H1 (cell line): ENCODE measurements at regions not wholly inside any gene's neighbourhood (a gene's known extent, or its start where the extent isn't known, plus 50 kb on each side); places are given as distances from the start of the nearest gene placed in this dataset.

ENCODE experiments used
- CEBPB ChIP-seq: IDR thresholded peaks from 2 replicates; pipeline ENCODE4 v1.6.1; 2012; ENCODE audit warnings: low read depth, low read length
- CHD2 ChIP-seq: IDR thresholded peaks from 2 replicates; pipeline ENCODE4 v1.6.1; 2012; ENCODE audit warnings: low read length, improper control_type of control experiment
- CREB1 ChIP-seq: IDR thresholded peaks from 2 replicates; pipeline ENCODE4 v1.6.1; 2012; ENCODE audit warnings: inconsistent platforms
- EGR1 ChIP-seq: IDR thresholded peaks from 2 replicates; pipeline ENCODE4 v1.6.1; 2011; ENCODE audit warnings: low read depth, low read length, borderline replicate concordance
- HDAC6 ChIP-seq: IDR thresholded peaks from one replicate; pipeline ENCODE4 v1.7.1; 2012; ENCODE audit warnings: low read depth, mild to moderate bottlenecking, inconsistent platforms, low read length, moderate library complexity
- KDM5A ChIP-seq: fragments of 200-600 bp; IDR thresholded peaks from 2 replicates; pipeline ENCODE4 v1.7.1; 2012; ENCODE audit warnings: mild to moderate bottlenecking, low read length, inconsistent platforms, mixed read lengths
- MAFK ChIP-seq: IDR thresholded peaks from 2 replicates; pipeline ENCODE4 v1.6.1; 2012; ENCODE audit warnings: low read depth, mild to moderate bottlenecking, improper control_type of control experiment, low read length
- POLR2A ChIP-seq, 2 experiments: IDR thresholded peaks; 1 replicate in 1 of 2; 2 replicates in 1 of 2; pipeline ENCODE4 v1.6.1; 2011; ENCODE audit warnings: low read depth in 2 of 2, low read length in 2 of 2, mild to moderate bottlenecking in 2 of 2; ENCODE audit errors: control extremely low read depth in 1 of 2
- RAD21 ChIP-seq, 2 experiments: IDR thresholded peaks in 1 of 2; conservative IDR thresholded peaks in 1 of 2; 2 replicates each; pipeline ENCODE4 v1.6.1; 2011; ENCODE audit warnings: low read depth in 2 of 2, low read length in 2 of 2, improper control_type of control experiment in 1 of 2, inconsistent platforms in 1 of 2, mild to moderate bottlenecking in 1 of 2, moderate library complexity in 1 of 2
- SAP30 ChIP-seq: fragments of 300-600 bp; sonication (generic); IDR thresholded peaks from 2 replicates; pipeline ENCODE4 v1.7.1; 2012; ENCODE audit warnings: low read length, moderate library complexity, mild to moderate bottlenecking, inconsistent platforms; ENCODE audit not compliant: insufficient read depth, insufficient replicate concordance
- SIX5 ChIP-seq: IDR thresholded peaks from 2 replicates; pipeline ENCODE4 v1.6.1; 2011; ENCODE audit warnings: mild to moderate bottlenecking, low read depth, low read length
- SP2 ChIP-seq: IDR thresholded peaks from 2 replicates; pipeline ENCODE4 v1.6.1; 2012; ENCODE audit warnings: mild to moderate bottlenecking, low read length, inconsistent platforms

DNA sequence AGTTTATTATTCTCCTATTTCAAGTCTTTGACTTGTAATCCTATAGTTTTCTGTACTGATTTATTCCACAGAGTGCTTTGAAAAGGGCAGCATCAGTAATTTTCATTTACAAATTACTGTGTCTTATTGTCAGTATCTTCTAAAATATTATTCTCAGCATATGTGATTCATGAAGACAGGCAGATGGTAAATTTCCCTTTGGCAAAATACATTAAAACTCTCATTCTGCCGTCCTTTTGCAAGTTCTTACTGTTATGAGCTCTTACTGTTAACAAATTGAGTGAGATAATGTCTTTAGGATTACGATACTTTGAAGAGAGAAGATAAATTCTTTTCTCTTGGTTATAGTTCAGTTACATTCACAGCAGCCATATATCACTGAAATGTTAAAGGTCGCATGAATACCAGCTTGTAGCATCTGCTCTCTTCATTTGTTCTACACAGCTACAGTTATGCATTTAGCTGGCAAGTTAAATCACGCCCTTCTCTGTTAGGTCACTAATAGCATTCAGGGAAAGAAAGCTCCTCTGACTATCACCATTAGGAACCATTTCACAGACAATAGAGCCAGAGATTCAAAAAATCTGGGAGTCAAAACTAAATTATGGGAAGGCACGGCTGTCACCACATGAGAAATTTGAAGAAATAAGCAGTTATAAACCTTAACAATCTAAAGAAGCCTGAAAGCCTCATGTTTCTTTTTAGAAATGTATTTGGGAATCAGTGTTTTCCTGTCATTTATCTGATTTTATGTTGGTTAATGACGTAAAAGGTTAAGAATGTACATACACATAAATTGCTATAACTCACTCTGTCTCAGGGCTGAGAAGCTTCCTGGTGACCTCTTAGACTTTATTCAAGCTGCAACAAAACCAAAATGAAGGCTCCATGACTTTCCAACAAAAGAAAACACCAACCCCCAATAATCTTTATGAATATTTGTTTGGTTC is 109.6 kb upstream of the SP4 start (continued):
- no peak for TF ChIP-seq CEBPB
- TF ChIP-seq KDM5A, result no peak
- no peak for TF ChIP-seq SAP30
- no peak for TF ChIP-seq SP2
- no peak for TF ChIP-seq RAD21 (IDR thresholded peaks at IDR 0.05 in 1 of 2, conservative IDR thresholded peaks at IDR 0.05 in 1 of 2; ENCODE audit: low read depth in 2 of 2, low read length in 2 of 2)
- no peak for TF ChIP-seq POLR2A (IDR thresholded peaks at IDR 0.05; ENCODE audit: control extremely low read depth in 1 of 2, low read depth in 2 of 2, low read length in 2 of 2)
- TF ChIP-seq CREB1, result no peak
- TF ChIP-seq MAFK, result no peak
- no peak for TF ChIP-seq SIX5
- no peak for TF ChIP-seq HDAC6
- no peak for TF ChIP-seq CHD2
- TF ChIP-seq EGR1, result no peak
